Spleen (tissue), 11 donors: ENCODE measurements at regions not wholly inside any gene's neighbourhood (a gene's known extent, or its start where the extent isn't known, plus 50 kb on each side); places are given as distances from the start of the nearest gene placed in this dataset.

Experiments
- DNase-seq: peaks from one replicate; pipeline ENCODE4 v3.0.0-alpha.2; 2020
- H3K27ac ChIP-seq, 8 donors: fragments of 200-600 bp; sonication (generic) in 7 of 8; 1 replicate in 4 of 8; 2 replicates in 4 of 8; pipeline versions ENCODE4 v1.5.0 to v1.8.0; 2016 to 2021; ENCODE audit warnings: inconsistent platforms in 4 of 8, mild to moderate bottlenecking in 4 of 8, moderate library complexity in 1 of 8
- H3K27me3 ChIP-seq, 7 donors: fragments of 200-600 bp; sonication (generic) in 6 of 7; replicated peaks in 1 of 7; 1 replicate in 4 of 7; 2 replicates in 3 of 7; pipeline versions ENCODE4 v1.5.0 to v1.8.0; 2016 to 2021; ENCODE audit warnings: inconsistent platforms in 3 of 7, mild to moderate bottlenecking in 1 of 7
- H3K36me3 ChIP-seq, 6 donors: fragments of 200-600 bp; sonication (generic) in 5 of 6; 1 replicate in 4 of 6; 2 replicates in 2 of 6; pipeline versions ENCODE4 v1.5.0 to v1.8.0; 2016 to 2021; ENCODE audit warnings: inconsistent platforms in 2 of 6
- H3K4me1 ChIP-seq, 6 donors: fragments of 200-600 bp; sonication (generic) in 5 of 6; 1 replicate in 3 of 6; 2 replicates in 3 of 6; pipeline versions ENCODE4 v1.5.0 to v1.8.0; 2016 to 2021; ENCODE audit warnings: inconsistent platforms in 3 of 6
- H3K4me3 ChIP-seq, 8 donors: fragments of 200-600 bp; sonication (generic) in 7 of 8; 1 replicate in 4 of 8; 2 replicates in 4 of 8; pipeline versions ENCODE4 v1.5.0 to v1.8.0; 2016 to 2021; ENCODE audit warnings: inconsistent platforms in 4 of 8, mild to moderate bottlenecking in 4 of 8, moderate library complexity in 2 of 8
- H3K9me3 ChIP-seq, 8 donors: fragments of 200-600 bp; sonication (generic) in 7 of 8; 1 replicate in 4 of 8; 2 replicates in 4 of 8; pipeline versions ENCODE4 v1.5.0 to v1.8.0; 2016 to 2021; ENCODE audit warnings: inconsistent platforms in 4 of 8
- CTCF ChIP-seq, 11 experiments: fragments of 200-600 bp in 7 of 11; fragments of 450-650 bp in 4 of 11; sonication (generic) in 4 of 11; IDR thresholded peaks in 8 of 11; conservative IDR thresholded peaks in 3 of 11; 1 replicate in 7 of 11; 2 replicates in 4 of 11; pipeline versions ENCODE4 v1.4.0 to v1.8.0; 2016 to 2021; ENCODE audit warnings: antibody characterized with exemption in 11 of 11, inconsistent platforms in 4 of 11, mild to moderate bottlenecking in 1 of 11
- POLR2A ChIP-seq, 3 donors: fragments of 450-650 bp; IDR thresholded peaks; one replicate each; pipeline ENCODE4 v1.5.1; 2017; ENCODE audit warnings: antibody characterized with exemption in 3 of 3, mild to moderate bottlenecking in 1 of 3
- POLR2AphosphoS5 ChIP-seq, 3 donors: sonication (generic); formaldehyde crosslinking; IDR thresholded peaks; one replicate each; pipeline ENCODE4 v1.5.1; 2017; ENCODE audit warnings: antibody characterized with exemption in 3 of 3
- WGBS, 5 donors: extraction: QIAGEN DNeasy Blood & Tissue Kit in 3 of 5; methylation state at CpG; one replicate each; pipeline versions ENCODE4 v1.1.5 to v1.1.7; 2013 to 2018; 5-methylcytosine and 5-hydroxymethylcytosine counted together
- intact Hi-C: fragments of 100-400 bp; cut with DNase I; formaldehyde crosslinking; loops from one replicate; pipeline ENCODE4 v1.15.0; 2023; ENCODE audit warnings: low total_unique reads
- donor health status: healthy with polysubstance abuse.
- donor health status: DM: no; HTN: no; CAD: no; lungs with moderate emphysema.
- donor health status: DM: no; HTN: no; CAD: no.
- donor health status: Bipolar disorder and iron deficiency.
- donor health status: healthy.
- donor health status: DM: no; HTN: no; CAD: no.
- donor health status: DM: yes; HTN: yes; CAD: no.

- Histone ChIP-seq H3K27me3 (no peaks in the 10 kb centered on the region), H3K9me3 (no peaks in the 10 kb centered on the region), H3K4me3 (no peak overlapping the region), H3K27ac (no peak overlapping the region), H3K36me3 (no peaks in the 10 kb centered on the region), H3K4me1 (no peaks in the 10 kb centered on the region)
- no peak for DNase-seq
- intact Hi-C loops, result no loop called here
- TF ChIP-seq POLR2AphosphoS5 (IDR thresholded peaks at IDR 0.05) (no peak), POLR2A (IDR thresholded peaks at IDR 0.05) (no peak), CTCF (IDR thresholded peaks at IDR 0.05 in 8 of 11, conservative IDR thresholded peaks at IDR 0.05 in 3 of 11) (no peak)
- 8 to 62% (median 11%) methylated on average over 1 of the region's 1 CpG for WGBS, 5 donors
Measured at GRCh38 chr12:61365001-61365400, 895.2 kb upstream of the USP15 start.

DNA sequence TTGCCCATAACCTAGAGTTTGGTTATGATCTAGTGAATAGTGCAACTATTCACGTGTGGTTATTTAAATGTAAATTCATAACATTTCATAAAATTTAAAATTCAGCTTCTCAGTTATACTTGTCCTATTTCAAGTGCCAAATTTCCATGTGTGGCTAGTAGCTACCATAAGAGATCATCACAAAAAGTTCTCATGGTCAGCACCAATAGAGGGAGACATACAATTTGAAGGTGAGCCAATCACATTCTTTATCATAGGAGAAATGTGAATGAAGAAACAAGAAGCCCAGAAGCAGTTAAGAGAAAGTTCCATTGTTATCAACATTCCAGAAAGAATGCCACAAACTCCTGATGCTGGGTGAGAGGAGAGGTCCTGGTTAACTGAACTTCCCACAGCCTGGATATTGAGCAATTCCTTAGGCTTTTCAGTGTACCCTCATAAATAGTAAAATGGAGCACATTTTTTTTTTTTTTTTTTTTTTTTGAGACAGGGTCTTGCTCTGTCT lies 892.9 kb upstream of the USP15 start:
- no peaks in the 10 kb centered on the region for H3K36me3 ChIP-seq
- H3K4me3 ChIP-seq, result no peak overlapping the region
- TF ChIP-seq POLR2AphosphoS5 (IDR thresholded peaks at IDR 0.05) (no peak), CTCF (IDR thresholded peaks at IDR 0.05 in 8 of 11, conservative IDR thresholded peaks at IDR 0.05 in 3 of 11) (no peak), POLR2A (IDR thresholded peaks at IDR 0.05) (no peak)
- H3K27ac ChIP-seq, result no peak overlapping the region
- 75 to 84% (median 78%) methylated on average over 1 of the region's 1 CpG for WGBS, 5 donors
- no peaks in the 10 kb centered on the region for H3K9me3 ChIP-seq
- intact Hi-C loops, result no loop called here
- H3K27me3 ChIP-seq, result no peaks in the 10 kb centered on the region
- H3K4me1 ChIP-seq, result no peaks in the 10 kb centered on the region
- no peak for DNase-seq

- no peak for TF ChIP-seq POLR2AphosphoS5 (IDR thresholded peaks at IDR 0.05)
- TF ChIP-seq POLR2A (IDR thresholded peaks at IDR 0.05), result no peak
- TF ChIP-seq CTCF (IDR thresholded peaks at IDR 0.05 in 8 of 11, conservative IDR thresholded peaks at IDR 0.05 in 3 of 11), result no peak
- DNase-seq, result no peak
- WGBS, 5 donors, result 88 to 93% (median 90%) methylated on average over 4 of the region's 4 CpGs
- Histone ChIP-seq H3K27ac (no peak overlapping the region), H3K27me3 (no peaks in the 10 kb centered on the region), H3K4me3 (no peak overlapping the region), H3K4me1 (no peaks in the 10 kb centered on the region), H3K9me3 (no peaks in the 10 kb centered on the region), H3K36me3 (no peaks in the 10 kb centered on the region)
- intact Hi-C loops, result no loop called here
Measured at GRCh38 chr12:61369241-61369910, 890.8 kb upstream of the USP15 start.

GRCh38 chr12:61384511-61384910 lies 875.7 kb upstream of the USP15 start:
- no peak overlapping the region for H3K27ac ChIP-seq
- DNase-seq, result no peak
- no peaks in the 10 kb centered on the region for H3K4me1 ChIP-seq
- no peak overlapping the region for H3K4me3 ChIP-seq
- intact Hi-C loops, result no loop called here
- H3K27me3 ChIP-seq, result no peaks in the 10 kb centered on the region
- 50 to 72% (median 62%) methylated on average over 1 of the region's 1 CpG for WGBS, 5 donors
- no peak for TF ChIP-seq POLR2A (IDR thresholded peaks at IDR 0.05)
- TF ChIP-seq POLR2AphosphoS5 (IDR thresholded peaks at IDR 0.05), result no peak
- no peak for TF ChIP-seq CTCF (IDR thresholded peaks at IDR 0.05 in 8 of 11, conservative IDR thresholded peaks at IDR 0.05 in 3 of 11)
- H3K9me3 ChIP-seq, result peaks cover 0 to 22% (median 11%) of the 10 kb centered on the region in 8 donors
- no peaks in the 10 kb centered on the region for H3K36me3 ChIP-seq
